Karpas-422 (cell line): ENCODE measurements at regions not wholly inside any gene's neighbourhood (a gene's known extent, or its start where the extent isn't known, plus 50 kb on each side); places are given as distances from the start of the nearest gene placed in this dataset.
"Not testable (repeated sequence)": the region's sequence is repeated elsewhere in the genome, so short reads cannot be mapped to it uniquely, and the experiment has no call there.

Source experiments
- DNase-seq: peaks from one replicate; pipeline ENCODE4 v3.0.0-alpha.2; 2015
- H2AFZ ChIP-seq: fragments of 200-600 bp; sonication (generic); 2 replicates; pipeline ENCODE4 v1.6.1; 2014; ENCODE audit warnings: antibody characterized with exemption, low read length, mixed read lengths
- H3K27ac ChIP-seq: fragments of 200-600 bp; sonication (generic); 2 replicates; pipeline ENCODE4 v1.5.1; 2014; ENCODE audit warnings: mild to moderate bottlenecking, low read length, moderate library complexity
- H3K27me3 ChIP-seq: fragments of 200-600 bp; sonication (generic); 2 replicates; pipeline ENCODE4 v1.6.1; 2014; ENCODE audit warnings: low read length, mixed read lengths
- H3K36me3 ChIP-seq: fragments of 200-600 bp; sonication (generic); 2 replicates; pipeline ENCODE4 v1.6.1; 2014; ENCODE audit warnings: low read length, mixed read lengths; ENCODE audit not compliant: insufficient read depth
- H3K4me1 ChIP-seq: fragments of 200-600 bp; sonication (generic); 2 replicates; pipeline ENCODE4 v1.6.1; 2014; ENCODE audit warnings: mild to moderate bottlenecking, low read length, mixed read lengths
- H3K4me2 ChIP-seq: fragments of 200-600 bp; sonication (generic); 2 replicates; pipeline ENCODE4 v1.6.1; 2014; ENCODE audit warnings: low read length, low read depth, mild to moderate bottlenecking; ENCODE audit not compliant: poor library complexity, severe bottlenecking
- H3K4me3 ChIP-seq: fragments of 200-600 bp; sonication (generic); 2 replicates; pipeline ENCODE4 v1.5.1; 2014; ENCODE audit warnings: mild to moderate bottlenecking, antibody characterized with exemption, low read length, mixed read lengths
- H3K79me2 ChIP-seq: fragments of 200-600 bp; sonication (generic); 2 replicates; pipeline ENCODE4 v1.6.1; 2014; ENCODE audit warnings: mild to moderate bottlenecking, low read length, mixed read lengths
- H3K9ac ChIP-seq: fragments of 200-600 bp; sonication (generic); 2 replicates; pipeline ENCODE4 v1.6.0; 2014; ENCODE audit warnings: low read length
- H3K9me2 ChIP-seq: fragments of 200-600 bp; sonication (generic), shearing (Covaris generic); replicated peaks from 2 replicates; pipeline ENCODE4 v1.6.0; 2014; ENCODE audit warnings: mild to moderate bottlenecking, low read length, moderate library complexity; ENCODE audit not compliant: insufficient read depth
- H3K9me3 ChIP-seq: fragments of 300-700, 200-600 bp; sonication (generic); 2 replicates; pipeline ENCODE4 v1.6.1; 2014; ENCODE audit warnings: low read length, mixed read lengths
- H4K20me1 ChIP-seq: fragments of 200-600 bp; sonication (generic); 2 replicates; pipeline ENCODE4 v1.6.1; 2014; ENCODE audit warnings: mild to moderate bottlenecking, antibody characterized with exemption, low read length, low read depth; ENCODE audit not compliant: insufficient read depth

GRCh38 chr6:166850677-166851076 is 105.7 kb downstream of the RNASET2 start:
- peaks cover 9% of the 10 kb centered on the region for H3K4me1 ChIP-seq
- no peak overlapping the region for H3K4me2 ChIP-seq
- no peak for DNase-seq
- no peak overlapping the region for H3K27ac ChIP-seq
- H3K27me3 ChIP-seq, result no peaks in the 10 kb centered on the region
- no peak overlapping the region for H2AFZ ChIP-seq
- no peaks in the 10 kb centered on the region for H4K20me1 ChIP-seq
- H3K79me2 ChIP-seq, result no peaks in the 10 kb centered on the region
- H3K9me2 ChIP-seq, result no peaks in the 10 kb centered on the region
- H3K9ac ChIP-seq, result no peak overlapping the region
- no peak overlapping the region for H3K4me3 ChIP-seq
- no peaks in the 10 kb centered on the region for H3K36me3 ChIP-seq
- H3K9me3 ChIP-seq, result no peaks in the 10 kb centered on the region

DNA sequence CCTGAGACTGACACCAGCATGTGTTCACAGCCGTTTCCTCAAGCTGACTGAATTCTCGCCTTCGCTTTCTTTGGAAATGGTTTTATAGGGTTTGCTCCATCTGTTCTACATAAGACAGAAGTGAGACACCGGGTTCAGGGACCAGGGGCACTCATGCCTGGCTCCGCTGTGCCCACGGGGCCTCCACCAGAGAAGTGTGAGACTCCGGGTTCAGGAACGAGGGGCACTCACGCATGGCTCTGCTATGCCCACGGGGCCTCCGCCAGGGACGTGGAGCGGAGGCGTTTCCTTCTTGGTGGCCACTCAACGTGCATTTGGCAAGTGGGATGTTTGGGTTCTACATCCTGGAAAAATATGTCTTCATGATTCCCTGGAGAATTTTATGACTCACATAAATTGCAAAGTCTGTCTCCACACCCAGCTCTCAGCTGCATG is 106.6 kb downstream of the RNASET2 start:
- H3K36me3 ChIP-seq, result no peaks in the 10 kb centered on the region
- H3K9me2 ChIP-seq, result no peaks in the 10 kb centered on the region
- H4K20me1 ChIP-seq, result no peaks in the 10 kb centered on the region
- no peaks in the 10 kb centered on the region for H3K9me3 ChIP-seq
- H3K4me2 ChIP-seq, result no peak overlapping the region
- peak; percentile 45 for DNase-seq
- no peaks in the 10 kb centered on the region for H3K27me3 ChIP-seq
- no peak overlapping the region for H3K4me3 ChIP-seq
- no peak overlapping the region for H2AFZ ChIP-seq
- no peaks in the 10 kb centered on the region for H3K79me2 ChIP-seq
- H3K4me1 ChIP-seq, result peaks cover 9% of the 10 kb centered on the region
- H3K27ac ChIP-seq, result no peak overlapping the region
- H3K9ac ChIP-seq, result no peak overlapping the region

GRCh38 chr6:166848979-166849748 is 107.2 kb downstream of the RNASET2 start:
- DNase-seq, result no peak
- Histone ChIP-seq H3K27me3 (no peaks in the 10 kb centered on the region), H3K36me3 (no peaks in the 10 kb centered on the region), H3K79me2 (no peaks in the 10 kb centered on the region), H4K20me1 (no peaks in the 10 kb centered on the region), H2AFZ (no peak overlapping the region), H3K9me3 (no peaks in the 10 kb centered on the region), H3K4me3 (no peak overlapping the region), H3K9ac (no peak overlapping the region), H3K4me2 (no peak overlapping the region), H3K4me1 (peaks cover 9% of the 10 kb centered on the region), H3K9me2 (no peaks in the 10 kb centered on the region), H3K27ac (no peak overlapping the region)

- not testable (repeated sequence) for H3K79me2 ChIP-seq, H3K36me3 ChIP-seq, H3K27ac ChIP-seq, H3K4me3 ChIP-seq, H3K9me3 ChIP-seq, H4K20me1 ChIP-seq, H3K9me2 ChIP-seq, H3K4me2 ChIP-seq, H2AFZ ChIP-seq, H3K4me1 ChIP-seq, H3K27me3 ChIP-seq, H3K9ac ChIP-seq
- peak; percentile 57 for DNase-seq
These were observed 109.8 kb downstream of the RNASET2 start for GRCh38 chr6:166846446-166847142.

DNA sequence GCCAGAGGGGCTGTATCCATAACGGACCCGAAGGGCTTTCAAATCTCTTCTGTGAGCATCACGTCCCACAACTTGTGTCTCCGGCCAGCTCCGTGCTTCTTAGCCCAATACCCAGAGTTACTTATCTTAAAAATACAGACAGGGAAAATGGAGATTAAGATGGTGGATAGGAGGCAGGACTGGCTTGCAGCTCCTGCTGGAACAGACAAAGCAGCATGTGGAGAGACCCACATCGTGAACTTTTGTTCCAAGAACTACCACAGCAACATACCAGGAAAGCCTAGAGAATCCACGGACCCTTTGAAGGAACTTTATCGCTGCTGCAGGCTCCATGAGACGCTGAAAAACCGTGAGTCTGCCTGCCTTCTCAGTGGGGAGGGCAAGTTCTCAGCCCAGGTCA is 113.7 kb downstream of the RNASET2 start:
- no peaks in the 10 kb centered on the region for H3K27me3 ChIP-seq
- no peaks in the 10 kb centered on the region for H3K4me1 ChIP-seq
- H3K27ac ChIP-seq, result no peak overlapping the region
- H3K4me3 ChIP-seq, result no peak overlapping the region
- no peaks in the 10 kb centered on the region for H3K79me2 ChIP-seq
- H3K9me3 ChIP-seq, result no peaks in the 10 kb centered on the region
- no peak overlapping the region for H3K9ac ChIP-seq
- no peak overlapping the region for H2AFZ ChIP-seq
- H4K20me1 ChIP-seq, result no peaks in the 10 kb centered on the region
- no peak for DNase-seq
- no peaks in the 10 kb centered on the region for H3K9me2 ChIP-seq
- no peak overlapping the region for H3K4me2 ChIP-seq
- no peaks in the 10 kb centered on the region for H3K36me3 ChIP-seq

- no peaks in the 10 kb centered on the region for H3K36me3 ChIP-seq
- H3K9me2 ChIP-seq, result no peaks in the 10 kb centered on the region
- no peak overlapping the region for H3K4me2 ChIP-seq
- H3K4me3 ChIP-seq, result no peak overlapping the region
- no peak for DNase-seq
- H3K79me2 ChIP-seq, result no peaks in the 10 kb centered on the region
- H4K20me1 ChIP-seq, result no peaks in the 10 kb centered on the region
- no peaks in the 10 kb centered on the region for H3K27me3 ChIP-seq
- no peaks in the 10 kb centered on the region for H3K4me1 ChIP-seq
- H2AFZ ChIP-seq, result no peak overlapping the region
- H3K9me3 ChIP-seq, result no peaks in the 10 kb centered on the region
- no peak overlapping the region for H3K9ac ChIP-seq
- no peak overlapping the region for H3K27ac ChIP-seq
These were observed 115.1 kb downstream of the RNASET2 start for GRCh38 chr6:166841216-166841615.

DNA sequence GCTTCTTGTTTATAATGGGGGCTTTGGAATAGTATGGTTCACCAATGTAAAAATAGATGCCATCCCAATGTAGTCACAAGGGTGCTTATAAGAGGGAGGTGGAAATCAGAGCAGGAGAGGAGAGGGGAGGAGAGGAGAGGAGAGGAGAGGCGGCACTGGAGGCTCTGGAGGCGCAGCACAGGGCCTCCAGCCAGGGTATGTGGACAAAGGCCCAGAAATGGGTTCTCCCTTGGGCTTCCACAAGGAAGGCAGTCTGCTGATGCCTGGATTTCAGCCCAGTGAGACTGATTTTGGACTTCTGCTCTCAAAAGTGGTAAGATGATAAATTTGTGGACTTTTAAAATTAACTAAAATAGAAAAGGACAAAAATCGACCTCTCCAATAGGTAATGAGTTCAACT is 116.8 kb downstream of the RNASET2 start:
- H3K27me3 ChIP-seq, result no peaks in the 10 kb centered on the region
- no peak overlapping the region for H3K4me2 ChIP-seq
- H4K20me1 ChIP-seq, result no peaks in the 10 kb centered on the region
- H3K9me2 ChIP-seq, result no peaks in the 10 kb centered on the region
- no peak overlapping the region for H2AFZ ChIP-seq
- H3K36me3 ChIP-seq, result no peaks in the 10 kb centered on the region
- H3K9me3 ChIP-seq, result no peaks in the 10 kb centered on the region
- no peak overlapping the region for H3K4me3 ChIP-seq
- H3K4me1 ChIP-seq, result no peaks in the 10 kb centered on the region
- H3K79me2 ChIP-seq, result no peaks in the 10 kb centered on the region
- no peak overlapping the region for H3K9ac ChIP-seq
- no peak overlapping the region for H3K27ac ChIP-seq
- DNase-seq, result no peak

DNA sequence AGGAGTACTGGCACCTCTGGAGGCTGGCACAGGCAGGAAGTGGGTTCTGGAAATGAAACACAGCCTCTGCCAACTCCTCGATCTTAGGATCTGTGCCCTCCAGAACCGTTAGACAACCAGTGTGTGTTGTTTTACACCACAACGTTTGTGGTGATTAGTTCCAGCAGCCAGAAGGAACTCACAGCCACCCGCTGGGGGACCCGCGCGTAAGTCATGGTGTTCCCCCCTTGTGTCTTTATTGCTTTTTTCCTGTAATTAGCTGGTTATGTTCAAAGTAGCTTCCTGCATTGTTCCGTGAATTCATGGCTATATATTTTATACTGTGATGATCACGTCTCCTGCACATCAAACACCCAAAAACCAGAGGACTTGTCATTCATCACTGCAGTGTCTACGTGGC is 117.4 kb downstream of the RNASET2 start:
- no peaks in the 10 kb centered on the region for H3K9me2 ChIP-seq

More for the DNA sequence above, 117.4 kb downstream of the RNASET2 start:
- no peak overlapping the region for H3K4me2 ChIP-seq
- no peaks in the 10 kb centered on the region for H3K9me3 ChIP-seq
- H2AFZ ChIP-seq, result no peak overlapping the region
- H3K36me3 ChIP-seq, result no peaks in the 10 kb centered on the region
- H3K9ac ChIP-seq, result no peak overlapping the region
- H4K20me1 ChIP-seq, result no peaks in the 10 kb centered on the region
- H3K27ac ChIP-seq, result no peak overlapping the region
- H3K4me3 ChIP-seq, result no peak overlapping the region
- no peaks in the 10 kb centered on the region for H3K4me1 ChIP-seq
- H3K27me3 ChIP-seq, result no peaks in the 10 kb centered on the region
- H3K79me2 ChIP-seq, result no peaks in the 10 kb centered on the region
- no peak for DNase-seq
